CD4-positive, alpha-beta T cell (primary cell): ENCODE measurements at regions not wholly inside any gene's neighbourhood (a gene's known extent, or its start where the extent isn't known, plus 50 kb on each side); places are given as distances from the start of the nearest gene placed in this dataset.

Source experiments
- ATAC-seq: fragments of 200-7000 bp; cut with Tn5 transposase; one replicate; pipeline ENCODE4 v1.10.0; 2022; ENCODE audit warnings: mild to moderate bottlenecking; ENCODE audit not compliant: poor library complexity
- CTCF ChIA-PET: fragments of 350-600 bp; sonication (Branson Sonifier 250); formaldehyde crosslinking; loops from one replicate; lab custom pipeline; 2021; ENCODE audit warnings: antibody characterized with exemption, inconsistent platforms; lab: Charles Lee
- POLR2A ChIA-PET: fragments of 350-600 bp; sonication (Branson Sonifier 250); formaldehyde crosslinking; loops from one replicate; lab custom pipeline; 2021; ENCODE audit warnings: antibody characterized with exemption, inconsistent platforms; lab: Charles Lee
- DNase-seq, 14 experiments: peaks; one replicate each; pipeline ENCODE4 v3.0.0-alpha.2; 2013 to 2020; ENCODE audit warnings: mixed read lengths in 2 of 14
- H3K27ac ChIP-seq, 2 donors: one replicate each; pipeline versions ENCODE4 v1.5.1 to v1.7.0; 2013; ENCODE audit warnings: low read length in 2 of 2, low read depth in 1 of 2, mild to moderate bottlenecking in 1 of 2
- H3K27me3 ChIP-seq, 2 experiments: 1 replicate in 1 of 2; 2 replicates in 1 of 2; pipeline versions ENCODE4 v1.6.1 to v1.7.0; 2013; ENCODE audit warnings: low read length in 2 of 2, control low read depth in 1 of 2, mild to moderate bottlenecking in 1 of 2, moderate library complexity in 1 of 2; ENCODE audit not compliant: insufficient read depth in 2 of 2, control insufficient read depth in 1 of 2
- H3K36me3 ChIP-seq: one replicate; pipeline ENCODE4 v1.6.1; 2013; ENCODE audit warnings: low read length, control low read depth; ENCODE audit not compliant: insufficient read depth
- H3K4me1 ChIP-seq: one replicate; pipeline ENCODE4 v1.6.1; 2013; ENCODE audit warnings: low read length, control low read depth; ENCODE audit not compliant: insufficient read depth
- H3K4me3 ChIP-seq: one replicate; pipeline ENCODE4 v1.5.1; 2013; ENCODE audit warnings: mild to moderate bottlenecking, low read length, moderate library complexity
- H3K9me3 ChIP-seq, 2 experiments: 1 replicate in 1 of 2; 2 replicates in 1 of 2; pipeline versions ENCODE4 v1.6.1 to v1.7.0; 2013; ENCODE audit warnings: low read length in 2 of 2, mild to moderate bottlenecking in 2 of 2, control low read depth in 1 of 2, moderate library complexity in 1 of 2; ENCODE audit not compliant: control insufficient read depth in 1 of 2, insufficient read depth in 1 of 2
- H3K27ac Mint-ChIP-seq: one replicate; pipeline ENCODE4 v1.8.0; 2020; ENCODE audit warnings: mixed read lengths
- H3K27me3 Mint-ChIP-seq: one replicate; pipeline ENCODE4 v1.8.0; 2021; ENCODE audit warnings: mixed read lengths
- H3K36me3 Mint-ChIP-seq: one replicate; pipeline ENCODE4 v1.8.0; 2021; ENCODE audit warnings: low read depth, mixed read lengths
- H3K4me1 Mint-ChIP-seq: one replicate; pipeline ENCODE4 v1.8.0; 2021; ENCODE audit warnings: low read depth, mixed read lengths
- H3K4me3 Mint-ChIP-seq: one replicate; pipeline ENCODE4 v1.8.0; 2020; ENCODE audit warnings: mild to moderate bottlenecking, mixed read lengths
- H3K9me3 Mint-ChIP-seq: one replicate; pipeline ENCODE4 v1.8.0; 2020; ENCODE audit warnings: mixed read lengths
- CTCF ChIP-seq: fragments of 200-600 bp; IDR thresholded peaks from one replicate; pipeline ENCODE4 v1.8.0; 2022; ENCODE audit warnings: antibody characterized with exemption, mild to moderate bottlenecking
- intact Hi-C, 2 experiments: fragments of 100-400 bp; cut with DNase I in 1 of 2; cut with micrococcal nuclease in 1 of 2; formaldehyde crosslinking; loops; one replicate each; pipeline versions ENCODE4 v1.15.1 to v1.9.0; 2023 to 2025; cut with DNase I, micrococcal nuclease

DNA sequence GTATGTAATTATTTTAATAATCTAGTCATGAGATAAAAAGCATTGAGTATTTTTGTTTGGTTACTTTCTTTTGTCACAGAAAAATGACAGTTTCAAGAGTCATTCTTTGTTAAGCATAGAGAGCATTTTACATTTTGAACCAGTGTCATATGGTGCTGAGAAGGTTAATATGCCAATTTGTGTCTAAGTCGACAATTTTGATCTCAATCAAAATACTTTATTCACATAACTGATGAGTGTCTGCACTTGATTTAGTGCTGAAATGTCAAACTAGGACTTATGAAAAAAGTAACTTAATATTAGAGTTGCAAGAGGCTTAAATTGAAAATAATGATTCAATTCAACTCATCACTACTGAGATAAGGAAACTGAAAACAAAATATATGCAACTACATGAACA is 1804.6 kb upstream of the ACO1 start:
- Mint-ChIP-seq H3K27me3 (no peaks in the 10 kb centered on the region), H3K4me1 (no peaks in the 10 kb centered on the region), H3K9me3 (peaks cover 1% of the 10 kb centered on the region), H3K36me3 (no peaks in the 10 kb centered on the region), H3K4me3 (no peak overlapping the region), H3K27ac (no peak overlapping the region)
- H3K36me3 ChIP-seq: no peaks in the 10 kb centered on the region
- DNase-seq: no peak
- no peak overlapping the region for H3K27ac ChIP-seq
- intact Hi-C loops: no loop called here
- no peaks in the 10 kb centered on the region for H3K27me3 ChIP-seq
- ChIA-PET CTCF (no interaction called here), POLR2A (no interaction called here)
- no peak for TF ChIP-seq CTCF
- no peaks in the 10 kb centered on the region for H3K4me1 ChIP-seq
- no peak for ATAC-seq
- no peak overlapping the region for H3K4me3 ChIP-seq
- H3K9me3 ChIP-seq: peaks cover 0 to 11% of the 10 kb centered on the region in 2 experiments

GRCh38 chr9:30582240-30582639 is 1802.2 kb upstream of the ACO1 start:
- TF ChIP-seq CTCF: no peak
- H3K4me1 ChIP-seq: no peaks in the 10 kb centered on the region
- H3K27ac Mint-ChIP-seq: no peak overlapping the region
- no peak for DNase-seq
- no peaks in the 10 kb centered on the region for H3K27me3 ChIP-seq
- no peaks in the 10 kb centered on the region for H3K4me1 Mint-ChIP-seq
- ATAC-seq: no peak
- H3K36me3 ChIP-seq: no peaks in the 10 kb centered on the region
- H3K27me3 Mint-ChIP-seq: no peaks in the 10 kb centered on the region
- no peak overlapping the region for H3K4me3 Mint-ChIP-seq
- no peaks in the 10 kb centered on the region for H3K36me3 Mint-ChIP-seq
- no peaks in the 10 kb centered on the region for H3K9me3 ChIP-seq
- CTCF ChIA-PET: no interaction called here
- H3K4me3 ChIP-seq: no peak overlapping the region
- no peaks in the 10 kb centered on the region for H3K9me3 Mint-ChIP-seq
- POLR2A ChIA-PET: no interaction called here
- intact Hi-C loops: no loop called here
- H3K27ac ChIP-seq: no peak overlapping the region

DNA sequence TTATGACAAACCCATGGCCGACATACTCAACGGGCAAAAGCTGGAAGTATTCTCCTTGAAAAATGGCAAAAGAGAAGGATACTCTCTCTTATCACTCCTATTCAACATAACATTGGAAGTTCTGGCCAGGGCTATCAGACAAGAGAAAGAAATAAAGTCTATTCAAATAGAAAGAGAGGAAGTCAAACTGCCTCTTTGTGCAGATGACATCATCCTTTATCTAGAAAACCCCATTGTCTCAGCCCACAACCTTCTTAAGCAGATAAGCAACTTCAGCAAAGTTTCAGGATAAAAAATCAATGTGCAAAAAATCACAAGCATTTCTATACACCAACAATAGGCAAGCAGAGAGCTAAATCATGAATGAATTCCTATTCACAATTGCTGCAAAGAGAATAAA is 1799.9 kb upstream of the ACO1 start:
- Mint-ChIP-seq H3K36me3 (no peaks in the 10 kb centered on the region), H3K9me3 (no peaks in the 10 kb centered on the region), H3K27me3 (no peaks in the 10 kb centered on the region), H3K4me1 (no peaks in the 10 kb centered on the region), H3K4me3 (no peak overlapping the region), H3K27ac (no peak overlapping the region)
- CTCF ChIA-PET: no interaction called here
- Histone ChIP-seq H3K27ac (no peak overlapping the region), H3K27me3 (no peaks in the 10 kb centered on the region), H3K4me1 (no peaks in the 10 kb centered on the region), H3K9me3 (no peaks in the 10 kb centered on the region), H3K4me3 (no peak overlapping the region), H3K36me3 (no peaks in the 10 kb centered on the region)
- no peak for TF ChIP-seq CTCF
- intact Hi-C loops: no loop called here
- no peak for DNase-seq
- no peak for ATAC-seq
- POLR2A ChIA-PET: no interaction called here
